Activated CD8-positive, alpha-beta memory T cell treated with anti-CD3 and anti-CD28 coated beads, Interleukin-2, amount 50 U/mL, for 4 hours (primary cell): ENCODE measurements at regions not wholly inside any gene's neighbourhood (a gene's known extent, or its start where the extent isn't known, plus 50 kb on each side); places are given as distances from the start of the nearest gene placed in this dataset.
A peak's percentile ranks its signal among the peaks of the same experiment; 100 is the strongest.

Experiments used
- DNase-seq: peaks from one replicate; pipeline ENCODE4 v3.0.0-alpha.2; 2020

DNA sequence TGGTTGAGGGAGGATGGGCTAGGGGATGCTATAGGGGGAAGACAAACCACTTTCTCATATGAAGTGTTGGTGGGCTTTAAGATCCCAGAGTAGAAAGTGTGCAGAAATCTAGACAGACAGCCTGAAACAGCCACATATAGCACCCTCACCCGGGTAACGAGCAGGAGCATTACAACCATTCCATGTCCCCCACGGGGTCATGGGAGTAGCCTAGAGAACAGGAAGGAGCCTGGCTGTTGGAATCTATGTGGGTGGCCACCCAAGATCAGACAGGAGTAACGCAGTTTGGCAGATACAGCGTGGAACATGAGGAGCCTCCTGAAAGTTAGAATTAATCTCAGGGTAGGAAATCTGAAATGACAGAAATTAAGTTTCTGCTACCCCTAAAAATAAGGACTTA, 146.1 kb upstream of the RAI14 start:
- DNase-seq = no peak

GRCh38 chr5:34511063-34511462, 145.1 kb upstream of the RAI14 start:
- no peak for DNase-seq

DNA sequence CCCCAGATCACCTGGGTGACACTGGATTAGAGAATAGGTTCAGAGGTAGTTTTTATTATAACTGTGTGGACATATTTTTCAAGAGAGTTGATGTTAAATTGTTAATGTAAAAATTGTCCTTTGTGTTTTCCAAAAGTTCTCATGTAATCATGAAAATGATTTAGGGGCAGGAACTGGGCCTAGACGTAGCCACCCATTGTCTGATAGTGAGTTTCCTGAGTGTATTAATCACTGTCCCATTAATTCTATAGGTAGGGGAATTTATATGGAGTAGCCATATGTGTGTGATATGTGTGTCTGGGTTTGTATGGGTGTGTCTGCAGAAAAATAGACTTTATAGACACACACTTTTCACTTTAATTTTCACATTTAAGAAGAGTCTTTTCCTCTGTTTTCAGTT, 144.6 kb upstream of the RAI14 start:
- DNase-seq = no peak

GRCh38 chr5:34511915-34512314, 144.2 kb upstream of the RAI14 start:
- DNase-seq = no peak

DNA sequence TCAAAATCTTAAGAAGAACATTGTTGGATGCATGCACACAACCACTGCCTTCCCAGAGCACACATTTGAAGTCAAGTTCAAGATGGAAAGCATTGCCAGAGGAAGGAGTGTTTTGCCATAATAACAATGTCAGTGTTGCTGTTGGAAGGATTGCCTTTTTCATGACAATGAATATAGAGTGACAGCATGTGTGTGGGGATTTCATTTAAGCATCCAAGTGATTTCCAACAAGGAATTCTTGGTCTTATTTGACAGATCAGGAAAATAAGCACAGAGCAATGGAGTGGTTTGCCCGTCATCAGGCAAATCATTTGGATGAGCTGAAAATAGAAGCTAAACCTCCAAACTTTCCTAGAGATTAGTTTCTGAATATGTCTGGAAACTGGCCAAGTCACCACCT, 140.0 kb upstream of the RAI14 start:
- no peak for DNase-seq

GRCh38 chr5:34516686-34517085, 139.4 kb upstream of the RAI14 start:
- no peak for DNase-seq

DNA sequence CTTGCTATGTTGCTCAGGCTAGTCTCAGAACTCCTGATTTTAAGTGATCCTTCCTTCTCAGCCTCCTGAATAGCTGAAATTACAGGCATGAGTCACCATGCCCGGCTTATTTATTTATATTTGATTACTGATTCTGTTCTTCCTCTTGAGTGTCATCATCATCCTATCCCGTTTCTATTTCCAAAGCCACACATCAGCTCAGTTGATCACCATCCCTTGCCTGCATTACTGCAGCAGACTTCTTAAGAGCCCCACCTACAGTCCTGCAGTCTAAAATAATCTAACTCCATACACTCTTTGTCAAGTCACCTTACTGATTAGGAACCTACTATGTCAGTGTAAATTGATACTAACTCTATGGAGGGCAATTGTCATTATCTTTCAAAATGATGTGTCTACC, 138.9 kb upstream of the RAI14 start:
- no peak for DNase-seq

DNA sequence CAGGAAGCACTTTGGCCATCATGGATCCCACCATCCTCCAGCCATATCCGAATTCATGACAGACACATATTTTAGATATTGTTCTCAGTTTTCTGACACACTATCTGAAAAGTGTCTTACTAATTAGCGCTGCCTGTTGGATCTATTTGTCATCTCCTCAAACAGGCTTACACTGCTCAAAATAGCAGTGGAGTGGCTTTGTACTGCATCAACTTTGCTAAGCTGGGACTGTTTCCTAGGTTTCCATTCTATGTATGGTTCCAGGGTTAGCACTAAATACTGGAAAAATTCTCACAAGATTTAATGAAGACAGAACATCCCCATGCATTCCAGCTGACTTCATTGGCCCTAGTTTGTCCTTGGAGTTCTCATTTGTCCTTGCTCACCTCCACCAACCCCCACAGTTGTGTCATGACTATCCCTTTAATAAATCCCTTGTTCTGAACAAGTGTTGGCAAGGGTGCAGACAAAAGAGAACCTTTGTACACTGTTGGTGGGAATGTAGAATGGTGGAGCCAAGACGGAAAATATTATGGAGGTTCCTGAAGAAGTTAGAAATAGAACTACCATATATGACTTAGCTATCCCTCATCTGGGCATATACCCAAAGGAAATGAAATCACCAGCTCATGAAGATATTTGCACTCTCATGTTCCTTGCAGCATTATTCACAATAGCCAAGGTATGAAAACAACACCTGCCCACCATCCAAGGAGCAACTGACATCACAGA, 136.5 kb upstream of the RAI14 start:
- no peak for DNase-seq

DNA sequence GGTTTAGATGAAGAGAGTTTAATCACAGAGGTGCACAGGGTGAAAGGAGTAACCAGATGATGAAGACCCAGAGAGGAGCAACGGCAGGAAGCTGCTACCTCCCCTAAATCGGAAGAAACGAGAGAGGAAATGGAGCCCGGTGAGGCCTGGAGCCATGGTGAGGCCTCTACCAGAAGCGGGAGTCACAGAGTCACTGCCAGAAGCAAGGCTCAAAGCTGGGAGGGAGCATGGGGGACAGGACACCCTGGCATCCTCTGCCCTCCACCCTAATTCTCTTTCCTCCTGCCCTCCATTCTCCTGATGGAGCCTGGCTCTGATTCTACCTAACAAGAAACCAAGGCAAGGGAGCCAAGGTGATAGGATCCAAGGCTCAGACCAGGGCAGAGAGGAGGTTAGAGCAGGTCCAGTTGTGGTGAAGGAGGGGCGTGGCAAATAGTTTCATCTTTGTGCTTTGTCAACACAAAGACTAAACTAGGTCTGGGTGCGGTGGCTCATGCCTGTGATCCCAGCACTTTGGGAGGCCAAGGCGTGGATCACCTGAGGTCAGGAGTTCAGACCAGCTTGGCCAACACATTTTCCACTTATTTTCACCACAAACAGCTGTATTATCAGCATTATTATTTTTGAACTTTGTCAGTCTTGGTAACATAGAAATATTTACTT, 134.4 kb upstream of the RAI14 start:
- DNase-seq = no peak

- peak; percentile 44 for DNase-seq
Measured at GRCh38 chr5:34522599-34523386, 133.3 kb upstream of the RAI14 start.

GRCh38 chr5:34523387-34523726, 132.8 kb upstream of the RAI14 start:
- DNase-seq = no peak

DNA sequence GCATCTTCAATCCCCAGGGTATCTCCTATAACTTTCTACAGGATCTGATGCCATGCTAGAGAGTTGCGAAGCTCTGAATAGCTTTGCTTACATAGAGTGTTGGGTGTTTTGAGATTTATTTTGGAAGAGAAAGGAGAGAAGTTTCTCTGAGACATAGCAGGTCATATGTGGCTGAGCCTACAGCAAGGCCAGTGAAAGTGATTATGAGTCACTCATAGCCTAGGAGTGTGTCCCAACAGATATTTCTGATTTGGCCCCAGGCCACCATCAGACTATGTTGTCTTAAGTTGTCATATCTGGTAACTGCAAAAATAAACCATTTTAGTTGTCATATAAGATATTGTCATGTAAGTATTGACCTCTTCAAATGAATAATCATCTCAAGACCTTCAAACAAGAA, 132.0 kb upstream of the RAI14 start:
- DNase-seq = no peak

DNA sequence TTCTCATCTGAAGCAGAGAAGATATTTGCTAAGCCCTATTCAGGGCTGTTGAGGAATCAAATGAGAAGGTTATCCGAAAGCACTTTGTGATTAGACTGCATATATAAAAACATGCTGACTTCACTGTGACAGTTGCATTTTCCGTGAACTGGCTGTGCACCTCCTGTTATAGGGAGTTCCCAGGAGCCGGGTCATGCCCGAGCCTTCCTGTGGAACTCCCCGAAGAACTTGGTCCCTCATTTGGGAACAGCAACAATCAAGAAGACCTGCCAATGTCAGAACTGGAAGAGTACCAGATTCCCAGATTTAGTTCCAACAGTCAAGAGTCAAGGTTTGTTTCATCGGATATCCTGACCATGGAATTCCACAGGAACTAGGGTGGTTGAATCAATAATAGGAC, 130.4 kb upstream of the RAI14 start:
- no peak for DNase-seq

GRCh38 chr5:34526682-34527305, 129.3 kb upstream of the RAI14 start:
- DNase-seq = no peak

DNA sequence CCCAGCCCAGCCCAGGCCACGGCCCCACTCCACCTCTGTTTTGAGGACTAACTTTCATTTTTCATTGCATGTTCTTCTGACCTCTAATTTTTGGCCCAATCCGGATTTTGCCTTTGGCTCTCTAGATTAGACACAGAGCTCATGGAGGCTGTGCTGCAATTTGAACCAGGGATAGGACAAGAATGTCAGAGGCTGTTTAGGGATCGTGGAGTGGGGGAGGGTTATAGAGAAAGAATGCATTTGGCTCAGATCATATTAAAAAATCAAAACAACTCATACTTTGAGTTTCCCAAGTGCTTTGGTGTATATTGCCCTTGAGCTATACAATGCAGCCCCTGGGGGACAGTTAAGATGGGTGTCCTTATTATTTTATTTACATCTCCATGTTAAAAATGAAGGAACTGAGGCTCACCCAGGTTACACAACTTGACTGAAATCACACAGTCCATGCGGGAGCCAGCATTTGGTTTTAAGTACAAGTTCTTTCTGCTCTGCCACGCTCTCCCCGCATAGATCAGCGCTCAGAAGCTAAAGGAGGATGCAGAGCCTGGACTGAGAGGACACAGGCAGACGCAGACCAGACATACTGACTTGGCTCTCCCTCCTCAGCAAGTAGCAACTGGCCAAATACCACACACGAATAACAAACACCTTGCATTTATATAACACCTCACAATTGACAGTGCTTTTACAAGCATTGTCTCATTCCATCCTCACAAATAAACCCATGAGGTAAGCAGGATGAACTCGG, 126.4 kb upstream of the RAI14 start:
- no peak for DNase-seq

DNA sequence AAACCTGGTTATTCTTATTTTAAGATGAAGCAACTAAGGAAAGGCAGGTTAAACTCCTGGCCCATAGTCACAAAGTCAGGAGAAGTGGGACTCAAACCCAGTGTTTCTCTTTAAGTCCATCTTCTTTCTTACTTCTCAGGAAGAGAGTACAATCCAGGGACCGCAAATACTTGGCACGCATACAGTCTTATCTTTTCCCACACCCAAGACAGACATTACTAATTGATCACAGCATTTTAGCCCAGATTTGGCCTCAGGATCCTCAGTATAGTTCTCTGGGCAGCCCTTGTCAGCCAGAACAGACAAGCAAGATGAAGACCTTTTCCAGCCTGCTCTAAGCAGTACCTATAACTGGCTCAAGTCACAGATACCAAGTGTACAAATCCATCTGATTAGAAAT, 125.5 kb upstream of the RAI14 start:
- DNase-seq = no peak

DNA sequence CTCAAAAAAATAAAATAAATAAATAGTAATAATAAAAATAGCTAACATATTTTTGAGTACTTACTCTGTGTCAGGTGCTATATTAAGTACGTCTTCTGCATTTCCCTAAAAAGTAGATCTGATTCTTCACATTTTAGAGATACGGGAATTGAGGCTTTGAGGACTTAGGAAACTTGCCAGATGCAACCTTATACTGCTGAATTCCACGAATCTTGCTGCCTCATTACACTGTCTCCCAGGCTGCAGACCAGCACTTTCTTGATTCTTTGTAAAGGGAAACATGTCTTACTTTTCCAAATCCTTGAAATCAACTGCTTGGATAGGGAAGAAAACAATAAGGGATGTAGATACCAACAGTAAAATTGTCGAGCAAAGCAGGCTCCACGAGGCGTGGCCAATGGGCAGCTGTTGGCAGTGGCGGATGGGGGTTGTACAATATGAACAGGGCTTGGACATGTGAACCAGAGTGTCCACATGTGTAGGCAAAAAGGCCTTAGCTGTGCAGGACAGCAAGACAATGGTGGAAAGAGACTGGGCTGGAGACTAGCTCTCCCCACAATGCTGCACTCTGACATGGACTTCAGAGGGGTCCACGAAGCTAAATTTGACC, 124.3 kb upstream of the RAI14 start:
- no peak for DNase-seq

DNA sequence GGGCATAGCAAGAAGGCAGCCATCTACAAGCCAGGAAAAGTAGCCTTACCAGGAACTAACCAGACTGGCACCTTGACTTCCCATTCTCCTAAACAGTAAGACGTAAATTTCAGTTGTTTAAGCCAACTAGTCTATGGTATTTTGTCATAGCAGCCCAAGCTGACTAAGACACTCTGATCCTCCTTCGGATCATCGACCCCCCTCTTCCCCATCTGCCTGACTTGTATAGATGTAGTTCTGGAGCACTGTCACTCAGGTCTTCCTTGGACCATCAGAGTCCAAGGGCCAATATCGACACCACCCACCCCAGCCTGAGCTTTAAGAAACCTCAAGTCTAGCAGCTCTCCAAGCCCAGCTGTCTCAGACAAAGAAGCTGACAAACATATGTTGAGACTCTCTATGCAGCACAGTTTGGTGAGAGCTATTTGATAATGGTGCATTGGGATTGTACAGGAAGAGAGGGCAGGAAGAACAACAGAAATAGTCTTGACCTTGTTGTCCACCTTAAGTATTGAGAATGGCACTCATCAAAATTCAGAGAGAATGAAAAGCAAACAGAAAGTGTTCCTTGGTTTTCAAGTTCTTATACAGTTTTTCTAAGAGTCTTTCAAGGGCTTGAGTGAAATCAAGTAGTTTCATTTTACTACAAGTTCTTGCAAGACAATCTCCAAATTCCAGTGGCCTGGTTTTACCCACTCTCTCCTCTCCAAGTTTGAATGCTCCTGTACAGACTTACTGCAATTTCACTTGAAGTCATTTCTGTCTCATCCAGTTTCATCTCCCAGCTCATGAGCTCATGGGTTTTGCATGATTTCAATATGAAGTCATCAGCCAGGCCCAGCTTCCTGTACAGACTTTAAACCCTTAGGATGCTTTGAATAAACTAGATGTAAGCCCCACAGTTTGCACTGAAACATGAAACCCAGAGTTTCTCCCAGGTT, 122.3 kb upstream of the RAI14 start:
- no peak for DNase-seq

GRCh38 chr5:34534523-34535103, 121.5 kb upstream of the RAI14 start:
- no peak for DNase-seq

GRCh38 chr5:34535433-34535832, 120.7 kb upstream of the RAI14 start:
- no peak for DNase-seq
